ENCODE measurements at regions not wholly inside any gene's neighbourhood (a gene's known extent, or its start where the extent isn't known, plus 50 kb on each side); places are given as distances from the start of the nearest gene placed in this dataset.

GRCh38 chr7:108989319-108989718 lies 419.6 kb downstream of the DNAJB9 start:
- Histone ChIP-seq H3K4me3 (ENCODE audit: low read length) (no peak overlapping the region), H3K9me3 (ENCODE audit: control insufficient read depth in 2 of 3, low read length in 3 of 3) (no peaks in the 10 kb centered on the region), H3K27me3 (ENCODE audit: control insufficient read depth in 2 of 2, insufficient read depth in 2 of 2, low read length in 2 of 2) (no peaks in the 10 kb centered on the region), H3K4me1 (ENCODE audit: control insufficient read depth in 2 of 2, insufficient read depth in 2 of 2, low read length in 2 of 2) (no peaks in the 10 kb centered on the region), H3K36me3 (ENCODE audit: control insufficient read depth in 2 of 3, insufficient read depth in 3 of 3, low read length in 3 of 3) (no peaks in the 10 kb centered on the region), H3K27ac (ENCODE audit: low read depth, low read length) (no peak overlapping the region)
- ChIA-PET CTCF (no interaction called here), POLR2A (no interaction called here)
- ATAC-seq (no peak), DNase-seq (no peak)
- Mint-ChIP-seq H3K36me3 (no peaks in the 10 kb centered on the region), H3K9me3 (peaks cover 0 to 12% (median 0%) of the 10 kb centered on the region in 11 donors), H3K4me1 (no peaks in the 10 kb centered on the region), H3K4me3 (no peak overlapping the region), H3K27ac (no peak overlapping the region), H3K27me3 (no peaks in the 10 kb centered on the region)
- intact Hi-C loops (cut with micrococcal nuclease), result no loop called here

- H3K27ac ChIP-seq (ENCODE audit: low read depth, low read length), result no peak overlapping the region
- H3K36me3 ChIP-seq (ENCODE audit: control insufficient read depth in 2 of 3, insufficient read depth in 3 of 3, low read length in 3 of 3), result no peaks in the 10 kb centered on the region
- no peaks in the 10 kb centered on the region for H3K27me3 Mint-ChIP-seq
- ChIA-PET POLR2A (no interaction called here), CTCF (no interaction called here)
- no peak overlapping the region for H3K4me3 Mint-ChIP-seq
- DNase-seq (no peak), ATAC-seq (no peak)
- H3K36me3 Mint-ChIP-seq, result no peaks in the 10 kb centered on the region
- H3K27ac Mint-ChIP-seq, result no peak overlapping the region
- no peaks in the 10 kb centered on the region for H3K4me1 Mint-ChIP-seq
- H3K9me3 Mint-ChIP-seq, result peaks cover 0 to 6% (median 1%) of the 10 kb centered on the region in 11 donors
- no peaks in the 10 kb centered on the region for H3K9me3 ChIP-seq (ENCODE audit: control insufficient read depth in 2 of 3, low read length in 3 of 3)
- no peaks in the 10 kb centered on the region for H3K4me1 ChIP-seq (ENCODE audit: control insufficient read depth in 2 of 2, insufficient read depth in 2 of 2, low read length in 2 of 2)
- intact Hi-C loops (cut with micrococcal nuclease), result no loop called here
- no peaks in the 10 kb centered on the region for H3K27me3 ChIP-seq (ENCODE audit: control insufficient read depth in 2 of 2, insufficient read depth in 2 of 2, low read length in 2 of 2)
- no peak overlapping the region for H3K4me3 ChIP-seq (ENCODE audit: low read length)
Measured at GRCh38 chr7:108997480-108997879, 427.8 kb downstream of the DNAJB9 start.

- no peaks in the 10 kb centered on the region for H3K9me3 ChIP-seq (ENCODE audit: control insufficient read depth in 2 of 3, low read length in 3 of 3)
- no peaks in the 10 kb centered on the region for H3K4me1 ChIP-seq (ENCODE audit: control insufficient read depth in 2 of 2, insufficient read depth in 2 of 2, low read length in 2 of 2)
- no peaks in the 10 kb centered on the region for H3K36me3 ChIP-seq (ENCODE audit: control insufficient read depth in 2 of 3, insufficient read depth in 3 of 3, low read length in 3 of 3)
Measured at GRCh38 chr7:109003742-109004141, 434.1 kb downstream of the DNAJB9 start.

GRCh38 chr7:109009636-109010035 lies 440.0 kb downstream of the DNAJB9 start:
- Mint-ChIP-seq H3K4me3 (no peak overlapping the region), H3K27ac (no peak overlapping the region), H3K9me3 (peaks cover 0 to 8% (median 3%) of the 10 kb centered on the region in 11 donors), H3K4me1 (peaks cover 0 to 1% (median 0%) of the 10 kb centered on the region in 7 donors), H3K27me3 (no peaks in the 10 kb centered on the region), H3K36me3 (no peaks in the 10 kb centered on the region)
- Histone ChIP-seq H3K9me3 (ENCODE audit: control insufficient read depth in 2 of 3, low read length in 3 of 3) (no peaks in the 10 kb centered on the region), H3K36me3 (ENCODE audit: control insufficient read depth in 2 of 3, insufficient read depth in 3 of 3, low read length in 3 of 3) (no peaks in the 10 kb centered on the region), H3K27me3 (ENCODE audit: control insufficient read depth in 2 of 2, insufficient read depth in 2 of 2, low read length in 2 of 2) (no peaks in the 10 kb centered on the region), H3K4me1 (ENCODE audit: control insufficient read depth in 2 of 2, insufficient read depth in 2 of 2, low read length in 2 of 2) (no peaks in the 10 kb centered on the region), H3K4me3 (ENCODE audit: low read length) (no peak overlapping the region), H3K27ac (ENCODE audit: low read depth, low read length) (no peak overlapping the region)
- POLR2A ChIA-PET, result no interaction called here
- DNase-seq, result no peak
- intact Hi-C loops (cut with micrococcal nuclease), result no loop called here
- no peak for ATAC-seq
- CTCF ChIA-PET, result no interaction called here

More at GRCh38 chr7:109003742-109004141, 434.1 kb downstream of the DNAJB9 start:
- H3K4me3 Mint-ChIP-seq, result no peak overlapping the region
- Histone ChIP-seq H3K27ac (ENCODE audit: low read depth, low read length) (no peak overlapping the region), H3K4me3 (ENCODE audit: low read length) (no peak overlapping the region), H3K27me3 (ENCODE audit: control insufficient read depth in 2 of 2, insufficient read depth in 2 of 2, low read length in 2 of 2) (no peaks in the 10 kb centered on the region)
- peaks cover 0 to 9% (median 0%) of the 10 kb centered on the region in 11 donors for H3K9me3 Mint-ChIP-seq
- DNase-seq (no peak), ATAC-seq (no peak)
- no peaks in the 10 kb centered on the region for H3K27me3 Mint-ChIP-seq
- H3K27ac Mint-ChIP-seq, result no peak overlapping the region
- CTCF ChIA-PET, result no interaction called here
- intact Hi-C loops (cut with micrococcal nuclease), result no loop called here
- H3K4me1 Mint-ChIP-seq, result no peaks in the 10 kb centered on the region
- POLR2A ChIA-PET, result no interaction called here
- no peaks in the 10 kb centered on the region for H3K36me3 Mint-ChIP-seq

GRCh38 chr7:109020251-109020650 lies 450.6 kb downstream of the DNAJB9 start:
- Histone ChIP-seq H3K36me3 (ENCODE audit: control insufficient read depth in 2 of 3, insufficient read depth in 3 of 3, low read length in 3 of 3) (no peaks in the 10 kb centered on the region), H3K4me3 (ENCODE audit: low read length) (no peak overlapping the region), H3K9me3 (ENCODE audit: control insufficient read depth in 2 of 3, low read length in 3 of 3) (no peaks in the 10 kb centered on the region), H3K4me1 (ENCODE audit: control insufficient read depth in 2 of 2, insufficient read depth in 2 of 2, low read length in 2 of 2) (no peaks in the 10 kb centered on the region), H3K27ac (ENCODE audit: low read depth, low read length) (no peak overlapping the region), H3K27me3 (ENCODE audit: control insufficient read depth in 2 of 2, insufficient read depth in 2 of 2, low read length in 2 of 2) (no peaks in the 10 kb centered on the region)
- Mint-ChIP-seq H3K27me3 (no peaks in the 10 kb centered on the region), H3K36me3 (peaks cover 0 to 4% (median 0%) of the 10 kb centered on the region in 5 donors), H3K4me3 (no peak overlapping the region), H3K4me1 (no peaks in the 10 kb centered on the region), H3K9me3 (peaks cover 0 to 15% (median 6%) of the 10 kb centered on the region in 11 donors), H3K27ac (no peak overlapping the region)
- intact Hi-C loops (cut with micrococcal nuclease), result no loop called here
- ChIA-PET POLR2A (no interaction called here), CTCF (no interaction called here)
- ATAC-seq (no peak), DNase-seq (no peak)

GRCh38 chr7:109021390-109021789 lies 451.7 kb downstream of the DNAJB9 start:
- ATAC-seq (no peak), DNase-seq (no peak)
- H3K27ac Mint-ChIP-seq, result no peak overlapping the region
- CTCF ChIA-PET, result no interaction called here
- no peaks in the 10 kb centered on the region for H3K36me3 Mint-ChIP-seq
- no peaks in the 10 kb centered on the region for H3K27me3 Mint-ChIP-seq
- POLR2A ChIA-PET, result no interaction called here
- H3K4me3 Mint-ChIP-seq, result no peak overlapping the region
- H3K9me3 Mint-ChIP-seq, result peaks cover 0 to 16% (median 2%) of the 10 kb centered on the region in 11 donors
- Histone ChIP-seq H3K4me1 (ENCODE audit: control insufficient read depth in 2 of 2, insufficient read depth in 2 of 2, low read length in 2 of 2) (no peaks in the 10 kb centered on the region), H3K27me3 (ENCODE audit: control insufficient read depth in 2 of 2, insufficient read depth in 2 of 2, low read length in 2 of 2) (no peaks in the 10 kb centered on the region), H3K27ac (ENCODE audit: low read depth, low read length) (no peak overlapping the region), H3K36me3 (ENCODE audit: control insufficient read depth in 2 of 3, insufficient read depth in 3 of 3, low read length in 3 of 3) (no peaks in the 10 kb centered on the region), H3K9me3 (ENCODE audit: control insufficient read depth in 2 of 3, low read length in 3 of 3) (no peaks in the 10 kb centered on the region), H3K4me3 (ENCODE audit: low read length) (no peak overlapping the region)
- H3K4me1 Mint-ChIP-seq, result no peaks in the 10 kb centered on the region
- intact Hi-C loops (cut with micrococcal nuclease), result no loop called here

GRCh38 chr7:109029866-109030265 lies 460.2 kb downstream of the DNAJB9 start:
- Histone ChIP-seq H3K4me1 (ENCODE audit: control insufficient read depth in 2 of 2, insufficient read depth in 2 of 2, low read length in 2 of 2) (no peaks in the 10 kb centered on the region), H3K9me3 (ENCODE audit: control insufficient read depth in 2 of 3, low read length in 3 of 3) (no peaks in the 10 kb centered on the region), H3K27me3 (ENCODE audit: control insufficient read depth in 2 of 2, insufficient read depth in 2 of 2, low read length in 2 of 2) (no peaks in the 10 kb centered on the region), H3K27ac (ENCODE audit: low read depth, low read length) (no peak overlapping the region), H3K4me3 (ENCODE audit: low read length) (no peak overlapping the region), H3K36me3 (ENCODE audit: control insufficient read depth in 2 of 3, insufficient read depth in 3 of 3, low read length in 3 of 3) (no peaks in the 10 kb centered on the region)
- H3K27me3 Mint-ChIP-seq, result no peaks in the 10 kb centered on the region
- intact Hi-C loops (cut with micrococcal nuclease), result no loop called here
- ChIA-PET CTCF (no interaction called here), POLR2A (no interaction called here)
- H3K9me3 Mint-ChIP-seq, result peaks cover 0 to 17% (median 8%) of the 10 kb centered on the region in 11 donors
- ATAC-seq, result no peak
- H3K4me1 Mint-ChIP-seq, result no peaks in the 10 kb centered on the region
- no peak overlapping the region for H3K27ac Mint-ChIP-seq
- H3K4me3 Mint-ChIP-seq, result no peak overlapping the region
- H3K36me3 Mint-ChIP-seq, result no peaks in the 10 kb centered on the region
- no peak for DNase-seq

Measured in naive thymus-derived CD4-positive, alpha-beta T cell (primary cell).